AG04449 (cell line): ENCODE measurements at regions not wholly inside any gene's neighbourhood (a gene's known extent, or its start where the extent isn't known, plus 50 kb on each side); places are given as distances from the start of the nearest gene placed in this dataset.

Experiments used
- CTCF ChIA-PET: fragments of 350-600 bp; formaldehyde crosslinking; extraction: SDS; loops from one replicate; lab custom pipeline; 2021; ENCODE audit warnings: antibody characterized with exemption; lab: Yijun Ruan, JAX
- POLR2A ChIA-PET: fragments of 400-600, 350-600 bp; formaldehyde crosslinking; extraction: SDS; loops from one replicate; lab custom pipeline; 2020; ENCODE audit warnings: antibody characterized with exemption, inconsistent platforms; lab: Yijun Ruan, JAX
- DNase-seq: peaks from one replicate; pipeline ENCODE4 v3.0.0-alpha.2; 2010; ENCODE audit warnings: low read depth, low spot score
- H3K4me3 ChIP-seq: 2 replicates; pipeline ENCODE4 v1.5.1; 2011; ENCODE audit warnings: low read depth, mild to moderate bottlenecking, control low read depth, low read length
- TF ChIP-seq, protein P1 (sequence below): IDR thresholded peaks from one replicate; pipeline ENCODE4 v1.5.1; 2011; ENCODE audit warnings: mild to moderate bottlenecking, moderate library complexity, low read length, control low read depth, inconsistent platforms; ENCODE audit not compliant: insufficient read depth; ENCODE audit errors: missing control alignments

- ChIA-PET CTCF (no interaction called here), POLR2A (no interaction called here)
- TF ChIP-seq, protein P1, sequence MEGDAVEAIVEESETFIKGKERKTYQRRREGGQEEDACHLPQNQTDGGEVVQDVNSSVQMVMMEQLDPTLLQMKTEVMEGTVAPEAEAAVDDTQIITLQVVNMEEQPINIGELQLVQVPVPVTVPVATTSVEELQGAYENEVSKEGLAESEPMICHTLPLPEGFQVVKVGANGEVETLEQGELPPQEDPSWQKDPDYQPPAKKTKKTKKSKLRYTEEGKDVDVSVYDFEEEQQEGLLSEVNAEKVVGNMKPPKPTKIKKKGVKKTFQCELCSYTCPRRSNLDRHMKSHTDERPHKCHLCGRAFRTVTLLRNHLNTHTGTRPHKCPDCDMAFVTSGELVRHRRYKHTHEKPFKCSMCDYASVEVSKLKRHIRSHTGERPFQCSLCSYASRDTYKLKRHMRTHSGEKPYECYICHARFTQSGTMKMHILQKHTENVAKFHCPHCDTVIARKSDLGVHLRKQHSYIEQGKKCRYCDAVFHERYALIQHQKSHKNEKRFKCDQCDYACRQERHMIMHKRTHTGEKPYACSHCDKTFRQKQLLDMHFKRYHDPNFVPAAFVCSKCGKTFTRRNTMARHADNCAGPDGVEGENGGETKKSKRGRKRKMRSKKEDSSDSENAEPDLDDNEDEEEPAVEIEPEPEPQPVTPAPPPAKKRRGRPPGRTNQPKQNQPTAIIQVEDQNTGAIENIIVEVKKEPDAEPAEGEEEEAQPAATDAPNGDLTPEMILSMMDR, result no peak
- no peak overlapping the region for H3K4me3 ChIP-seq
- no peak for DNase-seq
Observed at GRCh38 chr13:104085611-104086010, 1019.4 kb upstream of the SLC10A2 start.

- POLR2A ChIA-PET, result no interaction called here
- DNase-seq, result no peak
- CTCF ChIA-PET, result no interaction called here
- no peak overlapping the region for H3K4me3 ChIP-seq
- TF ChIP-seq, protein P1, result no peak
Observed at GRCh38 chr13:104074326-104074725, 1008.1 kb upstream of the SLC10A2 start.

- ChIA-PET POLR2A (no interaction called here), CTCF (no interaction called here)
- TF ChIP-seq, protein P1, result no peak
- no peak overlapping the region for H3K4me3 ChIP-seq
- no peak for DNase-seq
Observed at GRCh38 chr13:104071806-104072205, 1005.6 kb upstream of the SLC10A2 start.

GRCh38 chr13:104065328-104065727, 999.1 kb upstream of the SLC10A2 start:
- TF ChIP-seq, protein P1, result no peak
- CTCF ChIA-PET, result no interaction called here
- POLR2A ChIA-PET, result no interaction called here
- DNase-seq, result no peak
- no peak overlapping the region for H3K4me3 ChIP-seq

- H3K4me3 ChIP-seq, result no peak overlapping the region
- DNase-seq, result no peak
- CTCF ChIA-PET, result no interaction called here
- POLR2A ChIA-PET, result no interaction called here
- TF ChIP-seq, protein P1, result no peak
Observed at GRCh38 chr13:104057861-104058260, 991.6 kb upstream of the SLC10A2 start.

DNA sequence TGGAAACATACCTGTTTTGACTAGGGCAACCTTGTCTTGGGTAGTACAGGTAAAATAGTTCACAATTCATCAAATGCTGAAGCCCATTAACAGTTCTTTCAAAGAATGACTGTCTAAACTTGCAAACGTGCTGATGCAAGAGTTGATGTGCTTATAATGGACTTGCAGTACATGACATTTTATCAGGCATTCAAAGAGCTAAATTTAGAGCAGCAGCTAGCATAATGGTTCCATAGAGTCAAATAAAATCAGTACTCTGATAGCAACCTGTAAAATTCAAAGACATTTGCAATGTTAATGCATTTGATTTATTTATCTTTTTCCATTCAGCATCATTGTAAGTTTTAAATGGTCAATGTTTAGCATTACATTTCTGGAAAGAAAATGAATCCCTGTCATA, 979.7 kb upstream of the SLC10A2 start:
- DNase-seq, result no peak
- TF ChIP-seq, protein P1, result no peak
- POLR2A ChIA-PET, result no interaction called here
- CTCF ChIA-PET, result no interaction called here
- no peak overlapping the region for H3K4me3 ChIP-seq
